ENCODE measurements at regions not wholly inside any gene's neighbourhood (a gene's known extent, or its start where the extent isn't known, plus 50 kb on each side); places are given as distances from the start of the nearest gene placed in this dataset. TPM values are rescaled to one million over a fixed set of nuclear protein-coding genes. Genes with fewer than 3 reads are reported as not detected.
"Not testable (repeated sequence)": the region's sequence is repeated elsewhere in the genome, so short reads cannot be mapped to it uniquely, and the experiment has no call there.

GRCh38 chr11:24411791-24412190 is 85.1 kb upstream of the LUZP2 start:
- TF ChIP-seq, protein P1, sequence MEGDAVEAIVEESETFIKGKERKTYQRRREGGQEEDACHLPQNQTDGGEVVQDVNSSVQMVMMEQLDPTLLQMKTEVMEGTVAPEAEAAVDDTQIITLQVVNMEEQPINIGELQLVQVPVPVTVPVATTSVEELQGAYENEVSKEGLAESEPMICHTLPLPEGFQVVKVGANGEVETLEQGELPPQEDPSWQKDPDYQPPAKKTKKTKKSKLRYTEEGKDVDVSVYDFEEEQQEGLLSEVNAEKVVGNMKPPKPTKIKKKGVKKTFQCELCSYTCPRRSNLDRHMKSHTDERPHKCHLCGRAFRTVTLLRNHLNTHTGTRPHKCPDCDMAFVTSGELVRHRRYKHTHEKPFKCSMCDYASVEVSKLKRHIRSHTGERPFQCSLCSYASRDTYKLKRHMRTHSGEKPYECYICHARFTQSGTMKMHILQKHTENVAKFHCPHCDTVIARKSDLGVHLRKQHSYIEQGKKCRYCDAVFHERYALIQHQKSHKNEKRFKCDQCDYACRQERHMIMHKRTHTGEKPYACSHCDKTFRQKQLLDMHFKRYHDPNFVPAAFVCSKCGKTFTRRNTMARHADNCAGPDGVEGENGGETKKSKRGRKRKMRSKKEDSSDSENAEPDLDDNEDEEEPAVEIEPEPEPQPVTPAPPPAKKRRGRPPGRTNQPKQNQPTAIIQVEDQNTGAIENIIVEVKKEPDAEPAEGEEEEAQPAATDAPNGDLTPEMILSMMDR (IDR thresholded peaks at IDR 0.05; ENCODE audit: insufficient read depth, low read length) = no peak
- no peak for DNase-seq (ENCODE audit: low read depth)
- no peak overlapping the region for H3K4me3 ChIP-seq (ENCODE audit: low read depth, low read length)

- TF ChIP-seq, protein P1 (IDR thresholded peaks at IDR 0.05; ENCODE audit: insufficient read depth, low read length) = no peak
- no peak overlapping the region for H3K4me3 ChIP-seq (ENCODE audit: low read depth, low read length)
- no peak for DNase-seq (ENCODE audit: low read depth)
Measured at GRCh38 chr11:24412722-24413121, 84.1 kb upstream of the LUZP2 start.

DNA sequence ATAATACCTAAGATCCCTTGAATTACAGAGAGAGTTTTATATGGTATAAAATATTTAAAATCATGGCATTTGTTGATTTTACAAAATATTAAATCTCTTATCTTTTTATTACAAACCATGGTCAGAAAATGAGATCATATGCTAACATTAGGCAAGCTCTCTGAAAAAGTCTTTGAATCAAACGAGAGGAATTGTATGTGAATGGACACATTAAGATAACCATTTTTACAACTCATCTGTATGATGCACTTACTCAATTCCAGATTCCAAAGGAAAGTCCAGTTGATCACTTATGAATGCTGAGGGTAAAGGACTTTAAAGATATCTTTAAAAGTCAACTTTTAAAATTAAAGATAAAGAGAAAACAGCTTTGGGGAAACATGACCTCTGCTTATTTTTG is 83.5 kb upstream of the LUZP2 start:
- no peak overlapping the region for H3K4me3 ChIP-seq (ENCODE audit: low read depth, low read length)
- TF ChIP-seq, protein P1 (IDR thresholded peaks at IDR 0.05; ENCODE audit: insufficient read depth, low read length) = no peak
- DNase-seq (ENCODE audit: low read depth) = no peak

DNA sequence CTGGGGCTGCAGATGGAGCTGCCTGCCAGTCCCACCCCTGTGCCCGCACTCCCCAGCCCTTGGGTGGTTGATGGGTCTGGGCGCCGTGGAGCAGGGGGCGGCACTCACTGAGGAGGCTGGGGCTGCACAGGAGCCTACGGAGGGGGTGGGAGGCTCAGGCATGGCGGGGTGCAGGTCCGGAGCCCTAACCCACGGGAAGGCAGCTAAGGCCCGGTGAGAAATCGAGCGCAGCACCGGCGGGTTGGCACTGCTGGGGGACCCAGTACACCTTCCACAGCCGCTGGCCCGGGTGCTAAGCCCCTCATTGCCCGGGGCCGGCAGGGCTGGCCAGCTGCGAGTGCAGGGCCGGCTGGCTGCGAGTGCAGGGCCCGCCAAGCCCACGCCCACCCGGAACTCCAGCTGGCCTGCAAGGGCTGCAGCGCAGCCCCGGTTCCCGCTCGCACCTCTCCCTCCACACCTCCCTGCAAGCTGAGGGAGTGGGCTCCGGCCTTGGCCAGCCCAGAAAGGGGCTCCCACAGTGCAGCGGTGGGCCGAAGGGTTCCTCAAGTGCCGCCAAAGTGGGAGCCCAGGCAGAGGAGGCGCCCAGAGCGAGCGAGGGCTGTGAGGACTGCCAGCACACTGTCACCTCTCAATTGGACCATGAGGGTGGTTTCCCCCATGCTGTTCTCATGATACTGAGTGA is 80.8 kb upstream of the LUZP2 start:
- H3K4me3 ChIP-seq (ENCODE audit: low read depth, low read length); DNase-seq (ENCODE audit: low read depth): not testable (repeated sequence)

DNA sequence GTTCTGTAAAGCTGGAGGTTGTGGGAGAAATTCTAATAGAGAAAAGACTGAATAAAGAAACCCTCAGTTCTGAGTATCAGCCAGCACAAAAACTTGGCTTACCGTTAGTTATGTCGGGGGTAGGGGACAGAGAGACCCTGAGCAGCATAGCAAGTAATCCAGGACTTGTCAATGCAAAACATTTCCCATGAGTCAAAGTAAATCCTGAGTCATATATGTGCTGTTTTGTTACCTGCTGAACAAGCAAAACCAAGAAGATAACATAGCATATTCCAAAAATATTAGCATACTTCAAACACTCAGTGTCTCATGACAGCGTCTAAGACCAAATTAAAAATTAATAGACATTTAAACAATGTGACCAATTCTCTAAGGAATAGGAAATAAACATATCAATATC is 75.1 kb upstream of the LUZP2 start:
- no peak for DNase-seq (ENCODE audit: low read depth)
- H3K4me3 ChIP-seq (ENCODE audit: low read depth, low read length) = no peak overlapping the region
- TF ChIP-seq, protein P1 (IDR thresholded peaks at IDR 0.05; ENCODE audit: insufficient read depth, low read length) = no peak

DNA sequence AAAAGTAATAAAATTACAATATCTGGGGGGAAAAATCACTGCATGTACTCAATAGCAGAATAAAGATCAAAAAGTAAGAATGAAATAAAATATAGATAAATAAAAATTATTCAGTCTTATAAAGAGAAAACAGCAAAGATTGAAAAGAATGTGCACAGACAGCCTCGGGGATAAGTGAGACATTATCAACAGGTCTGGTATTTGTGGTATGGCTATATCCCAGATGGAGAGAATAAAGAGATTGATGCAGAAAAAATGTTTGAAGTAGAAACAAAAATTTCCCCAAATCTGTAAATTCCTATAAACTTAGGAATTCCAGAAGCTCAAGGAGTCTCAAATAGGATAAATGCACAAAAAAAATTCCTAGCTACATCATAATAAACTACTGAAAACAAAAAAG is 74.5 kb upstream of the LUZP2 start:
- TF ChIP-seq, protein P1 (IDR thresholded peaks at IDR 0.05; ENCODE audit: insufficient read depth, low read length) = no peak
- no peak overlapping the region for H3K4me3 ChIP-seq (ENCODE audit: low read depth, low read length)
- DNase-seq (ENCODE audit: low read depth) = no peak

- DNase-seq (ENCODE audit: low read depth) = no peak
- no peak overlapping the region for H3K4me3 ChIP-seq (ENCODE audit: low read depth, low read length)
- TF ChIP-seq, protein P1 (IDR thresholded peaks at IDR 0.05; ENCODE audit: insufficient read depth, low read length) = no peak
Measured at GRCh38 chr11:24437123-24437522, 59.7 kb upstream of the LUZP2 start.

Small RNA genes lying in the stretch of these regions (small RNA-seq; reads per million reads assigned to genes)
- not detected for gene AC100767.1
- not detected for gene MIR8054
- gene RNU6-783P = not detected

Measured in fibroblast of the aortic adventitia (primary cell).